Keratinocyte (primary cell): ENCODE measurements at regions not wholly inside any gene's neighbourhood (a gene's known extent, or its start where the extent isn't known, plus 50 kb on each side); places are given as distances from the start of the nearest gene placed in this dataset.

Experiments
- DNase-seq: peaks from one replicate; pipeline ENCODE4 v3.0.0-alpha.2; 2011; ENCODE audit warnings: low read depth, missing footprints, low spot score
- FAIRE-seq: peaks from 2 replicates; lab custom pipeline; 2011; peaks lifted over from hg19 to GRCh38; lab: Jason Lieb, UNC
- H2AFZ ChIP-seq: 2 replicates; pipeline ENCODE4 v1.6.0; 2012; ENCODE audit warnings: low read length, control low read depth, inconsistent platforms; ENCODE audit not compliant: control insufficient read depth
- H3K27ac ChIP-seq: 2 replicates; pipeline ENCODE4 v1.5.1; 2011; ENCODE audit warnings: low read length; ENCODE audit not compliant: control insufficient read depth, insufficient read depth
- H3K27me3 ChIP-seq: 3 replicates; pipeline ENCODE4 v1.6.0; 2011; ENCODE audit warnings: low read length; ENCODE audit not compliant: control insufficient read depth, insufficient read depth; ENCODE audit errors: extremely low read depth
- H3K36me3 ChIP-seq, 2 experiments: 2 replicates in 1 of 2; 3 replicates in 1 of 2; pipeline ENCODE4 v1.5.1; 2011; ENCODE audit warnings: low read length in 2 of 2, mild to moderate bottlenecking in 1 of 2; ENCODE audit not compliant: control insufficient read depth in 2 of 2, insufficient read depth in 2 of 2; ENCODE audit errors: extremely low read depth in 1 of 2
- H3K4me1 ChIP-seq: 3 replicates; pipeline ENCODE4 v1.5.1; 2011; ENCODE audit warnings: low read length; ENCODE audit not compliant: control insufficient read depth, insufficient read depth; ENCODE audit errors: extremely low read depth
- H3K4me2 ChIP-seq: 3 replicates; pipeline ENCODE4 v1.6.0; 2011; ENCODE audit warnings: low read depth, low read length; ENCODE audit not compliant: control insufficient read depth, insufficient read depth; ENCODE audit errors: extremely low read depth
- H3K4me3 ChIP-seq, 3 experiments: fragments of 200-600 bp in 1 of 3; sonication (generic) in 1 of 3; 2 replicates in 2 of 3; 3 replicates in 1 of 3; pipeline ENCODE4 v1.5.1; 2011 to 2016; ENCODE audit warnings: low read length in 3 of 3, mild to moderate bottlenecking in 3 of 3, control low read depth in 2 of 3, inconsistent platforms in 1 of 3, low read depth in 1 of 3, mixed read lengths in 1 of 3, mixed run types in 1 of 3, moderate library complexity in 1 of 3; ENCODE audit not compliant: control insufficient read depth in 2 of 3, insufficient read depth in 2 of 3; ENCODE audit errors: extremely low read depth in 1 of 3
- H3K79me2 ChIP-seq: 2 replicates; pipeline ENCODE4 v1.6.0; 2012; ENCODE audit warnings: low read length; ENCODE audit not compliant: control insufficient read depth, insufficient read depth
- H3K9ac ChIP-seq: 3 replicates; pipeline ENCODE4 v1.6.0; 2011; ENCODE audit warnings: low read length; ENCODE audit not compliant: control insufficient read depth, insufficient read depth; ENCODE audit errors: extremely low read depth
- H3K9me1 ChIP-seq: 3 replicates; pipeline ENCODE4 v1.6.0; 2011; ENCODE audit warnings: low read length; ENCODE audit not compliant: control insufficient read depth, insufficient read depth; ENCODE audit errors: extremely low read depth
- H3K9me3 ChIP-seq: 2 replicates; pipeline ENCODE4 v1.5.1; 2012; ENCODE audit warnings: low read depth, low read length; ENCODE audit not compliant: control insufficient read depth
- H4K20me1 ChIP-seq: 3 replicates; pipeline ENCODE4 v1.6.0; 2011; ENCODE audit warnings: low read length; ENCODE audit not compliant: control insufficient read depth, insufficient read depth; ENCODE audit errors: extremely low read depth
- EZH2 ChIP-seq: IDR thresholded peaks from one replicate; pipeline ENCODE4 v1.6.1; 2012; ENCODE audit warnings: inconsistent platforms, mild to moderate bottlenecking, low read length, moderate library complexity
- dilution Hi-C: fragments of 300-500 bp; cut with MboI; formaldehyde crosslinking; loops from one replicate; pipeline ENCODE4 v1.7.0; 2020; ENCODE audit warnings: low sequenced_read_pairs; ENCODE audit not compliant: extremely low pct_ligation_motif_present
- TF ChIP-seq, protein P1 (sequence below), 3 experiments: IDR thresholded peaks in 1 of 3; conservative IDR thresholded peaks in 1 of 3; optimal IDR thresholded peaks in 1 of 3; 2 replicates in 2 of 3; 3 replicates in 1 of 3; pipeline versions ENCODE3 to v1.5.1; 2011; ENCODE audit warnings: low read length in 3 of 3, mild to moderate bottlenecking in 3 of 3, moderate library complexity in 2 of 3, control low read depth in 1 of 3, inconsistent platforms in 1 of 3; ENCODE audit not compliant: insufficient read depth in 2 of 3; ENCODE audit errors: extremely low read depth in 1 of 3

DNA sequence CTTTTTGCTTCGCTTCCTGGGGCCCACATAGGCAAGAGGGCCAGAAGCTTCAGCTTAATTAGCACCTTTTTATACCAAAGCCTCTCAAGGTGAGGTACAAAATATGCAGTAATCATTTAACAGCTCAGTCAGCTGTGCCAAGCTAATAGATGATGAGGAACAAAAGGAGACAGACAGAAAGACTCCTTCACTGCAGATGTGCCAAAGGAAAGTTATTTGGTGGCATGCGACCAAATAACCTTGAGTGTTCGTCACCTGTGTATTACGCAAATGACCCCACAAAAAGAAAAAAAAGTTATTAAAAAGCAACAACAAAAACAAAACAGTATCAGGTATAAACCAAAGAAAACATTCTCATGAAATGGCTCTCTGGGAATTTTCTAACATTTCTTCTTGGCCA, 325.8 kb upstream of the IGF1R start:
- Histone ChIP-seq H2AFZ (peak overlapping the region; percentile 83), H3K36me3 (no peaks in the 10 kb centered on the region), H3K9me1 (no peaks in the 10 kb centered on the region), H3K9me3 (peaks cover 3% of the 10 kb centered on the region), H3K79me2 (no peaks in the 10 kb centered on the region), H3K27ac (peak overlapping the region; percentile 36), H3K27me3 (no peaks in the 10 kb centered on the region), H3K4me1 (peaks cover 16% of the 10 kb centered on the region), H3K4me3 (peak overlapping the region in 1 of 3 experiments; percentile 46), H3K9ac (no peak overlapping the region), H3K4me2 (peak overlapping the region; percentile 67), H4K20me1 (no peaks in the 10 kb centered on the region)
- TF ChIP-seq, protein P1, sequence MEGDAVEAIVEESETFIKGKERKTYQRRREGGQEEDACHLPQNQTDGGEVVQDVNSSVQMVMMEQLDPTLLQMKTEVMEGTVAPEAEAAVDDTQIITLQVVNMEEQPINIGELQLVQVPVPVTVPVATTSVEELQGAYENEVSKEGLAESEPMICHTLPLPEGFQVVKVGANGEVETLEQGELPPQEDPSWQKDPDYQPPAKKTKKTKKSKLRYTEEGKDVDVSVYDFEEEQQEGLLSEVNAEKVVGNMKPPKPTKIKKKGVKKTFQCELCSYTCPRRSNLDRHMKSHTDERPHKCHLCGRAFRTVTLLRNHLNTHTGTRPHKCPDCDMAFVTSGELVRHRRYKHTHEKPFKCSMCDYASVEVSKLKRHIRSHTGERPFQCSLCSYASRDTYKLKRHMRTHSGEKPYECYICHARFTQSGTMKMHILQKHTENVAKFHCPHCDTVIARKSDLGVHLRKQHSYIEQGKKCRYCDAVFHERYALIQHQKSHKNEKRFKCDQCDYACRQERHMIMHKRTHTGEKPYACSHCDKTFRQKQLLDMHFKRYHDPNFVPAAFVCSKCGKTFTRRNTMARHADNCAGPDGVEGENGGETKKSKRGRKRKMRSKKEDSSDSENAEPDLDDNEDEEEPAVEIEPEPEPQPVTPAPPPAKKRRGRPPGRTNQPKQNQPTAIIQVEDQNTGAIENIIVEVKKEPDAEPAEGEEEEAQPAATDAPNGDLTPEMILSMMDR (optimal IDR thresholded peaks at IDR 0.05 in 1 of 3, IDR thresholded peaks at IDR 0.05 in 1 of 3, conservative IDR thresholded peaks at IDR 0.05 in 1 of 3; ENCODE audit: extremely low read depth in 1 of 3, insufficient read depth in 2 of 3, low read length in 3 of 3), result no peak
- no peak for TF ChIP-seq EZH2
- DNase-seq (no peak), FAIRE-seq (no peak)
- dilution Hi-C loops, result no loop called here

DNA sequence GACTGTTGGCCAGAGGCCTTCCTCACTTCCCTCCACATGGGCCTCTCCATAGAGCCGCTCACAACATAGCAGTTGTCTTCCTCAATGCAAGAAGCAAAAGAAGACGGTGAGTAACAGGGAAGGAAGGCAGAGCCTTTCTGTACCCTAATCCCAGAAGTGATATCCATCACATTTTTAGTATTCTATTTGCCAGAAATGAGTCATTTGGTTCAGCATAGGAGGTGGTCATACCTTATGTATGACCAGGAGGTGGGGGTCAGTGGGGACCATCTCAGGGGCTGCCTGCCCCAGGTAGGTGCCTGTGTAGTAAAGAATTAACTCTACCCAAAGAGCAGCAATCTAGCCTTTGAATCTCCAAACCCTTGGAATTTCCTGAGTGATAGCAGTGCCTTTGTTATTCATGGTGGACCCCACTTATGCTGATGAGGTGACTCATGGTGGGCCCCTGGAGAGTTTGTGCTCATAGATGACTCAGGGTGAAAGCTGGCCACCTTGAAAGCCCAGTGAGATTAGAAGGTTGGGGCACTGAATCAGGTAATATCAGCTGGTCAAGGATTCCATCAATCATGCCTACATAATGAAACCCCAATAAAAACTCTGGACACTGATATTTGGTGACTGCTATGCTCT, 323.9 kb upstream of the IGF1R start:
- H4K20me1 ChIP-seq, result no peaks in the 10 kb centered on the region
- no peaks in the 10 kb centered on the region for H3K36me3 ChIP-seq
- H3K4me1 ChIP-seq, result peaks cover 16% of the 10 kb centered on the region
- no peak overlapping the region for H2AFZ ChIP-seq
- dilution Hi-C loops, result no loop called here
- H3K79me2 ChIP-seq, result no peaks in the 10 kb centered on the region
- no peak overlapping the region for H3K9ac ChIP-seq
- no peak overlapping the region for H3K4me3 ChIP-seq
- no peaks in the 10 kb centered on the region for H3K9me1 ChIP-seq
- no peaks in the 10 kb centered on the region for H3K27me3 ChIP-seq
- FAIRE-seq, result no peak
- no peak overlapping the region for H3K4me2 ChIP-seq
- H3K27ac ChIP-seq, result no peak overlapping the region
- TF ChIP-seq, protein P1 (optimal IDR thresholded peaks at IDR 0.05 in 1 of 3, IDR thresholded peaks at IDR 0.05 in 1 of 3, conservative IDR thresholded peaks at IDR 0.05 in 1 of 3; ENCODE audit: extremely low read depth in 1 of 3, insufficient read depth in 2 of 3, low read length in 3 of 3), result no peak
- no peak for TF ChIP-seq EZH2
- DNase-seq, result no peak
- peaks cover 3% of the 10 kb centered on the region for H3K9me3 ChIP-seq
